Subcutaneous abdominal adipose tissue (tissue), 5 donors: ENCODE measurements at regions not wholly inside any gene's neighbourhood (a gene's known extent, or its start where the extent isn't known, plus 50 kb on each side); places are given as distances from the start of the nearest gene placed in this dataset.

Experiments
- H3K27ac ChIP-seq: one replicate; pipeline ENCODE4 v1.7.0; 2013; ENCODE audit warnings: low read depth, mild to moderate bottlenecking, inconsistent platforms, low read length, moderate library complexity
- H3K27me3 ChIP-seq, 5 donors: one replicate each; pipeline ENCODE4 v1.7.0; 2013; ENCODE audit warnings: low read length in 5 of 5, inconsistent platforms in 1 of 5; ENCODE audit not compliant: control insufficient read depth in 5 of 5, insufficient read depth in 4 of 5
- H3K36me3 ChIP-seq, 5 donors: one replicate each; pipeline ENCODE4 v1.7.0; 2013; ENCODE audit warnings: low read length in 5 of 5; ENCODE audit not compliant: control insufficient read depth in 5 of 5, insufficient read depth in 5 of 5
- H3K4me1 ChIP-seq, 5 donors: one replicate each; pipeline ENCODE4 v1.7.0; 2013; ENCODE audit warnings: low read length in 5 of 5, mild to moderate bottlenecking in 3 of 5, moderate library complexity in 1 of 5; ENCODE audit not compliant: control insufficient read depth in 5 of 5, insufficient read depth in 5 of 5
- H3K4me3 ChIP-seq, 5 donors: one replicate each; pipeline ENCODE4 v1.7.0; 2013; ENCODE audit warnings: low read length in 5 of 5, low read depth in 1 of 5
- H3K9ac ChIP-seq, 5 donors: one replicate each; pipeline ENCODE4 v1.7.0; 2013; ENCODE audit warnings: low read length in 5 of 5, mild to moderate bottlenecking in 4 of 5, moderate library complexity in 3 of 5
- H3K9me3 ChIP-seq, 5 donors: one replicate each; pipeline ENCODE4 v1.7.0; 2013; ENCODE audit warnings: low read length in 5 of 5; ENCODE audit not compliant: control insufficient read depth in 5 of 5
- donor health status: healthy.
- donor health status: healthy.
- donor health status: healthy.
- donor health status: healthy.
- donor health status: healthy.

GRCh38 chr3:1501406-1502115 lies 408.7 kb downstream of the CNTN6 start:
- Histone ChIP-seq H3K9ac (no peak overlapping the region), H3K36me3 (no peaks in the 10 kb centered on the region), H3K27ac (no peak overlapping the region), H3K9me3 (no peaks in the 10 kb centered on the region), H3K4me3 (no peak overlapping the region), H3K27me3 (no peaks in the 10 kb centered on the region), H3K4me1 (no peaks in the 10 kb centered on the region)

DNA sequence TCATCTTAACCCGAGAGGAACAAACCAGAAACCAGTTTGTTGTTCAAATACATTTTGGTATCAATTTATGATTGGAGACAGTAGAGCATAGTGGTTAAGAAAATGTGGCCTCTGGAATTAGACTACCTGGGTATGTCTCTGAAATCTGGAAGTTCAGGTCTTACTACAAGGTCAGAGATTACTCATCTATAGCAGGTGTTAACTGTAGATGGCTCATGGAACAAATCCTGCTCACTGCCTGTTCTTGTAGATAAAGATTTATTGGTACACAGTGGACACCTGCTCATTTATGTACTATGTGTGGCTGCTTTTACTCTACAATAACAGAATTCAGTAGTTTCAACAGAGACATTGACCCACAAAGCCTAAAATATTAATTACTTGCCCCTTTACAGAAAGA lies 413.3 kb downstream of the CNTN6 start:
- H3K27me3 ChIP-seq, result no peaks in the 10 kb centered on the region
- no peak overlapping the region for H3K27ac ChIP-seq
- H3K9ac ChIP-seq, result no peak overlapping the region
- no peaks in the 10 kb centered on the region for H3K36me3 ChIP-seq
- H3K4me3 ChIP-seq, result no peak overlapping the region
- no peaks in the 10 kb centered on the region for H3K4me1 ChIP-seq
- no peaks in the 10 kb centered on the region for H3K9me3 ChIP-seq

- Histone ChIP-seq H3K27me3 (no peaks in the 10 kb centered on the region), H3K9ac (no peak overlapping the region), H3K4me3 (no peak overlapping the region), H3K9me3 (no peaks in the 10 kb centered on the region), H3K27ac (no peak overlapping the region), H3K4me1 (peaks cover 0 to 5% (median 0%) of the 10 kb centered on the region in 5 donors), H3K36me3 (no peaks in the 10 kb centered on the region)
Measured at GRCh38 chr3:1513662-1514061, 420.8 kb downstream of the CNTN6 start.

DNA sequence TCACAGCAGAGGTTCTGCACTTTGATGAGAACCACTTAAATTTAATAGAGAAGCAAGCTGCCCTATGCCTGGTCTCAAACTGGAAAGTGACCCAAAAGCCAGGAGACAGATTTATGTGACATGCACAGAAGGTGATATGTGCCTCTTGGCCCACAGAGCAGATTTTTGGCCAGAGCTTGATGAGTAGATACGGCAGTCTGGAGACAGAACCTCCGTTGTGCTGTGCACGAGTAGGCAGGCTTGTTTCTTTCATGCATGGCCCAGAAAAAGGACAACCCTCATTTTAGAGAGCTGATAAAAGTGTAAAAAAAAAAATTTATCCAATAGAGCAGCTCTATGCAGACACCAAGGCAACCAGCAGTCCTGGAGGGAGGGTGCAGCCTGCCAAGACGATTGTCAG lies 423.1 kb downstream of the CNTN6 start:
- no peaks in the 10 kb centered on the region for H3K9me3 ChIP-seq
- H3K4me1 ChIP-seq, result peaks cover 0 to 13% (median 2%) of the 10 kb centered on the region in 5 donors
- H3K9ac ChIP-seq, result no peak overlapping the region
- H3K27me3 ChIP-seq, result no peaks in the 10 kb centered on the region
- no peaks in the 10 kb centered on the region for H3K36me3 ChIP-seq
- no peak overlapping the region for H3K4me3 ChIP-seq
- H3K27ac ChIP-seq, result no peak overlapping the region

DNA sequence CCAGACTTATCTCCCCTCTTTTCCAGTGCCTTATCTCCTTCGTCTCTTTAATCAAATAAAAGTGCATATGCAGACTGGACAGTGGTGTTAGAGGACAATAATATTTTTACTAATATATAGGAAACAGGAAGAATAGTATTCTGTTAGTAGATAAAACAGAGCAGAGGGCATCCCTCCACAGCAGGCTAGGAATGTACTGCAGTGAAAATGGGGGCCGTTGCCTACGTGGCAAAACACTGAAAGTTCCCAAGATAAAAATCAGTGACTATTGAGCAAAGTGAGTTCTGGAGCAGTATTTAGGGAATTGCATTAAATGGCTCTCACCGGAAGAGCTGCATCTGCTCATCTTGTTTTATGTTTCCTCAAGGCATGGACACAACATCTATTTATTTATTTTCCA lies 435.0 kb downstream of the CNTN6 start:
- H3K9me3 ChIP-seq, result no peaks in the 10 kb centered on the region
- no peaks in the 10 kb centered on the region for H3K27me3 ChIP-seq
- H3K36me3 ChIP-seq, result no peaks in the 10 kb centered on the region
- no peak overlapping the region for H3K4me3 ChIP-seq
- no peaks in the 10 kb centered on the region for H3K4me1 ChIP-seq
- no peak overlapping the region for H3K27ac ChIP-seq
- no peak overlapping the region for H3K9ac ChIP-seq

DNA sequence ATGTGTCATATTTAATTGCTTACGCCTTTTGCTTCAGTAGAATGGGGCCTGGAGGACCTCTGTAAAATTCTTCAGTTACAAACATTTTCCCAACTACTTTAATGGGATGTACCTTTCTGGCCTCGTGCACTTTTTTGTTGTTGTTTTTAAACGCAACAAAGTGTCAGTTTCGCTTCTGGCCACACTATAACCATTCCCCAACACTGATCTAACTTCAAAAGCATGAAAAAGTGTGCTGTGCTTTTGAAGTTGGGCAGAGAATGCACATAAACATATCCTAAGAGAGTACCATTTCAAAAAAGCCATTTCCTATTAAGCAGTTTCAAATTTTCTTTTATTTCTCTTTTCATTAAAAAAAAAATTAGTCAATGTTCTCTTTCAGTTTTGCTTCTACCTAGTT lies 435.8 kb downstream of the CNTN6 start:
- Histone ChIP-seq H3K27ac (no peak overlapping the region), H3K27me3 (no peaks in the 10 kb centered on the region)

GRCh38 chr3:1529676-1530075 lies 436.9 kb downstream of the CNTN6 start:
- H3K9me3 ChIP-seq, result no peaks in the 10 kb centered on the region
- H3K4me1 ChIP-seq, result no peaks in the 10 kb centered on the region
- H3K27me3 ChIP-seq, result no peaks in the 10 kb centered on the region
- H3K36me3 ChIP-seq, result no peaks in the 10 kb centered on the region
- no peak overlapping the region for H3K4me3 ChIP-seq
- no peak overlapping the region for H3K9ac ChIP-seq
- no peak overlapping the region for H3K27ac ChIP-seq

More for the DNA sequence above, 435.8 kb downstream of the CNTN6 start:
- no peaks in the 10 kb centered on the region for H3K4me1 ChIP-seq
- no peaks in the 10 kb centered on the region for H3K9me3 ChIP-seq
- no peak overlapping the region for H3K4me3 ChIP-seq
- H3K36me3 ChIP-seq, result no peaks in the 10 kb centered on the region
- no peak overlapping the region for H3K9ac ChIP-seq

GRCh38 chr3:1531981-1532380 lies 439.2 kb downstream of the CNTN6 start:
- Histone ChIP-seq H3K4me3 (no peak overlapping the region), H3K27ac (no peak overlapping the region), H3K36me3 (no peaks in the 10 kb centered on the region), H3K27me3 (no peaks in the 10 kb centered on the region), H3K9me3 (peaks cover 0 to 6% (median under 1%) of the 10 kb centered on the region in 5 donors), H3K9ac (no peak overlapping the region), H3K4me1 (no peaks in the 10 kb centered on the region)

GRCh38 chr3:1532935-1533606 lies 440.2 kb downstream of the CNTN6 start:
- Histone ChIP-seq H3K27me3 (no peaks in the 10 kb centered on the region), H3K36me3 (no peaks in the 10 kb centered on the region), H3K27ac (no peak overlapping the region), H3K9me3 (peaks cover 0 to 10% (median 3%) of the 10 kb centered on the region in 5 donors), H3K9ac (no peak overlapping the region), H3K4me3 (no peak overlapping the region), H3K4me1 (no peaks in the 10 kb centered on the region)

DNA sequence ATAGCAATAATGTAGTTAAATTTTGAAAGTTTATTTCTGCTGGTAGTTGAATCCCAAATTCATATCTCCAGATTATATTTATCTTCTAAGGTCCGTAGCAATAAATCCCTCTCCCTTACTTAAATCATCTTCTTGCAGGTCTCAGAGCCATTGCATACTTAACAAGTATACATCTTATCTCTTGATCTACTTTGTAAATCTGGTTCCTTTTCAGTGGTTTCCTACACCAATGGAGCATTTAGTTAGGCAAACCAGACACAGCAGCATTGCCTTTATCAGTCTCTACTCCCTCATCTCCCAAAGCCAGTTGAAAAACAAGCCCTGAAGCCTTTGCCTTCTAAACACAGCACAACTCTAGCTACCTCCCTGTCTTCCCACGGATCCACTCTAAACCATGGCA lies 440.9 kb downstream of the CNTN6 start:
- Histone ChIP-seq H3K36me3 (no peaks in the 10 kb centered on the region), H3K4me1 (no peaks in the 10 kb centered on the region), H3K4me3 (no peak overlapping the region), H3K27me3 (no peaks in the 10 kb centered on the region), H3K9me3 (peaks cover 0 to 12% (median 3%) of the 10 kb centered on the region in 5 donors), H3K27ac (no peak overlapping the region), H3K9ac (no peak overlapping the region)
